ENCODE measurements at regions not wholly inside any gene's neighbourhood (a gene's known extent, or its start where the extent isn't known, plus 50 kb on each side); places are given as distances from the start of the nearest gene placed in this dataset.

GRCh38 chr2:139628931-139629330 is 848.7 kb upstream of the NXPH2 start:
- intact Hi-C loops (cut with micrococcal nuclease), result no loop called here
- TF ChIP-seq CTCF (IDR thresholded peaks at IDR 0.05), result no peak
- no peaks in the 10 kb centered on the region for H3K36me3 Mint-ChIP-seq (ENCODE audit: low read depth)
- no peaks in the 10 kb centered on the region for H3K4me1 Mint-ChIP-seq
- no peak overlapping the region for H3K27ac Mint-ChIP-seq
- DNase-seq (no peak), ATAC-seq (ENCODE audit: low read depth) (no peak)
- H3K9me3 Mint-ChIP-seq, result peaks cover 2% of the 10 kb centered on the region
- no peaks in the 10 kb centered on the region for H3K27me3 Mint-ChIP-seq
- CTCF ChIA-PET, result no interaction called here
- H3K4me3 Mint-ChIP-seq, result no peak overlapping the region
- POLR2A ChIA-PET, result no interaction called here

GRCh38 chr2:139626128-139626527 is 845.9 kb upstream of the NXPH2 start:
- intact Hi-C loops (cut with micrococcal nuclease), result no loop called here
- no peaks in the 10 kb centered on the region for H3K27me3 Mint-ChIP-seq
- H3K4me3 Mint-ChIP-seq, result no peak overlapping the region
- H3K9me3 Mint-ChIP-seq, result peaks cover 2% of the 10 kb centered on the region
- ChIA-PET CTCF (no interaction called here), POLR2A (no interaction called here)
- H3K27ac Mint-ChIP-seq, result no peak overlapping the region
- H3K36me3 Mint-ChIP-seq (ENCODE audit: low read depth), result no peaks in the 10 kb centered on the region
- DNase-seq, result no peak
- no peak for TF ChIP-seq CTCF (IDR thresholded peaks at IDR 0.05)
- H3K4me1 Mint-ChIP-seq, result no peaks in the 10 kb centered on the region
- no peak for ATAC-seq (ENCODE audit: low read depth)

GRCh38 chr2:139622691-139623090 is 842.5 kb upstream of the NXPH2 start:
- no peaks in the 10 kb centered on the region for H3K36me3 Mint-ChIP-seq (ENCODE audit: low read depth)
- ChIA-PET POLR2A (no interaction called here), CTCF (no interaction called here)
- no peak overlapping the region for H3K27ac Mint-ChIP-seq
- TF ChIP-seq CTCF (IDR thresholded peaks at IDR 0.05), result no peak
- H3K4me1 Mint-ChIP-seq, result no peaks in the 10 kb centered on the region
- ATAC-seq (ENCODE audit: low read depth), result no peak
- intact Hi-C loops (cut with micrococcal nuclease), result no loop called here
- H3K9me3 Mint-ChIP-seq, result peaks cover 14% of the 10 kb centered on the region
- no peaks in the 10 kb centered on the region for H3K27me3 Mint-ChIP-seq
- H3K4me3 Mint-ChIP-seq, result no peak overlapping the region
- DNase-seq, result no peak

GRCh38 chr2:139617747-139618146 is 837.6 kb upstream of the NXPH2 start:
- no peak for ATAC-seq (ENCODE audit: low read depth)

GRCh38 chr2:139613264-139613663 is 833.1 kb upstream of the NXPH2 start:
- peaks cover 4% of the 10 kb centered on the region for H3K9me3 Mint-ChIP-seq
- DNase-seq (no peak), ATAC-seq (ENCODE audit: low read depth) (no peak)
- intact Hi-C loops (cut with micrococcal nuclease), result no loop called here
- TF ChIP-seq CTCF (IDR thresholded peaks at IDR 0.05), result no peak
- H3K27ac Mint-ChIP-seq, result no peak overlapping the region
- no peak overlapping the region for H3K4me3 Mint-ChIP-seq
- POLR2A ChIA-PET, result no interaction called here
- CTCF ChIA-PET, result no interaction called here
- H3K36me3 Mint-ChIP-seq (ENCODE audit: low read depth), result no peaks in the 10 kb centered on the region
- H3K4me1 Mint-ChIP-seq, result no peaks in the 10 kb centered on the region
- H3K27me3 Mint-ChIP-seq, result no peaks in the 10 kb centered on the region

More at GRCh38 chr2:139617747-139618146, 837.6 kb upstream of the NXPH2 start:
- no peaks in the 10 kb centered on the region for H3K4me1 Mint-ChIP-seq
- H3K27ac Mint-ChIP-seq, result no peak overlapping the region
- H3K4me3 Mint-ChIP-seq, result no peak overlapping the region
- intact Hi-C loops (cut with micrococcal nuclease), result no loop called here
- no peak for TF ChIP-seq CTCF (IDR thresholded peaks at IDR 0.05)
- H3K9me3 Mint-ChIP-seq, result peaks cover 13% of the 10 kb centered on the region
- H3K36me3 Mint-ChIP-seq (ENCODE audit: low read depth), result no peaks in the 10 kb centered on the region
- H3K27me3 Mint-ChIP-seq, result no peaks in the 10 kb centered on the region
- no peak for DNase-seq
- ChIA-PET CTCF (no interaction called here), POLR2A (no interaction called here)

Data from activated B cell treated with CpG ODN at 0.5 μM for 24 hours (primary cell).